ENCODE measurements at regions not wholly inside any gene's neighbourhood (a gene's known extent, or its start where the extent isn't known, plus 50 kb on each side); places are given as distances from the start of the nearest gene placed in this dataset.

- TF ChIP-seq POLR2A (IDR thresholded peaks at IDR 0.05; ENCODE audit: low read length) (no peak), CTCF (IDR thresholded peaks at IDR 0.05) (no peak), MAZ (IDR thresholded peaks at IDR 0.05; ENCODE audit: borderline replicate concordance, low read depth, low read length) (no peak), HMGXB4 (CRISPR knock-in tag; IDR thresholded peaks at IDR 0.05; ENCODE audit: borderline replicate concordance) (no peak), USF2 (IDR thresholded peaks at IDR 0.05) (no peak), HDAC2 (IDR thresholded peaks at IDR 0.05) (no peak), RAD21 (conservative IDR thresholded peaks at IDR 0.05 in 1 of 2, IDR thresholded peaks at IDR 0.05 in 1 of 2) (no peak), ZSCAN20 (CRISPR knock-in tag; IDR thresholded peaks at IDR 0.05) (no peak), MYC (IDR thresholded peaks at IDR 0.05; ENCODE audit: borderline replicate concordance, low read length) (no peak), PHF8 (IDR thresholded peaks at IDR 0.05; ENCODE audit: borderline replicate concordance, low read depth) (no peak), BCL3 (IDR thresholded peaks at IDR 0.05) (no peak), EP300 (IDR thresholded peaks at IDR 0.05) (no peak), POLR2AphosphoS2 (conservative IDR thresholded peaks at IDR 0.05; ENCODE audit: low read length) (no peak)
Observed at GRCh38 chr11:98600103-98600502, 420.6 kb upstream of the CNTN5 start.

Measured in A549 (cell line).